Peyer's patch (tissue), 4 donors: ENCODE measurements at regions not wholly inside any gene's neighbourhood (a gene's known extent, or its start where the extent isn't known, plus 50 kb on each side); places are given as distances from the start of the nearest gene placed in this dataset.
"Not testable (repeated sequence)": the region's sequence is repeated elsewhere in the genome, so short reads cannot be mapped to it uniquely, and the experiment has no call there.

Experiments used
- DNase-seq, 3 donors: peaks; one replicate each; pipeline ENCODE4 v3.0.0-alpha.2; 2017 to 2019
- H3K27ac ChIP-seq, 4 donors: fragments of 200-600 bp; sonication (generic); one replicate each; pipeline ENCODE4 v1.5.1; 2016 to 2019
- H3K27me3 ChIP-seq, 2 donors: fragments of 200-600 bp; sonication (generic); one replicate each; pipeline ENCODE4 v1.5.1; 2019
- H3K36me3 ChIP-seq, 3 donors: fragments of 200-600 bp; sonication (generic); one replicate each; pipeline ENCODE4 v1.5.1; 2016 to 2019
- H3K4me1 ChIP-seq, 4 donors: fragments of 200-600 bp; sonication (generic); one replicate each; pipeline ENCODE4 v1.5.1; 2016 to 2019
- H3K4me3 ChIP-seq, 4 donors: fragments of 200-600 bp; sonication (generic); 1 replicate in 3 of 4; 2 replicates in 1 of 4; pipeline ENCODE4 v1.5.1; 2016 to 2019; ENCODE audit warnings: mild to moderate bottlenecking in 1 of 4
- H3K9me3 ChIP-seq, 4 donors: fragments of 200-600 bp; sonication (generic); one replicate each; pipeline ENCODE4 v1.5.1; 2016 to 2019; ENCODE audit warnings: mild to moderate bottlenecking in 1 of 4
- CTCF ChIP-seq, 6 experiments: fragments of 450-650 bp in 4 of 6; fragments of 200-600 bp in 2 of 6; sonication (generic) in 1 of 6; IDR thresholded peaks; one replicate each; pipeline ENCODE4 v1.5.1; 2017 to 2019; ENCODE audit warnings: antibody characterized with exemption in 6 of 6, mild to moderate bottlenecking in 3 of 6, moderate library complexity in 1 of 6
- POLR2A ChIP-seq, 2 donors: fragments of 450-650 bp; IDR thresholded peaks; one replicate each; pipeline ENCODE4 v1.5.1; 2017; ENCODE audit warnings: antibody characterized with exemption in 2 of 2, mild to moderate bottlenecking in 2 of 2, moderate library complexity in 2 of 2

DNA sequence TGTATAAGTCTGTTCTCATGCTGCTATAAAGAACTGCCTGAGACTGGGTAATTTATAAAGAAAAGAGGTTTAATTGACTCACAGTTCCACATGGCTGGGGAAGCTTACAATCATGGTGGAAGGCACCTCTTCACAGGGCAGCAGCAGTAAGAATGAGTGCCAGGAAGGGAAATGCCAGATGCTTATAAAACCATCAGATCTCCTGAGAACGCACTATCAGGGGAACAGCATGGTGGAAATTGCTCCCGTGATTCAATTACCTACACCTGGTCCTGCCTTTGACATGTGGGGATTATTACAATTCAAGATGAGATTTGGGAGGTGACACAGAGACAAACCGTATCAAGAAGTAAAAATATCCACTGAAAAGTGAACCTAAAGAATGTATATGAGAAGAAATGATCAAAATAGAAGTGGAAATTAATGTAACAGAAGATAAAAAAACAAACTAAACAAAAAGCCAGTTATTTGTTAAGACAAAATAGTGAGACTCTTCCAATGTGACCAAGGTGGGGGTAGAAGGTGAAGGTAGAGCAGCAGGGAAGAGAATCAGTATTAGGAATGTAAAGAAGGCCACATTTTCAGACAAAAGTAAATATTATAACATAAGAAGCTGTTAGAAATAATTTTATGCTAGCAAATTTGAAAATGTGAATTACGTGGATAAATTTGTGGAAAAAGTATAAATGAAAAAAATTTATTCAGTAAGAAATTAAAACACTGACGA is 372.9 kb downstream of the NKX6-1 start:
- TF ChIP-seq POLR2A (IDR thresholded peaks at IDR 0.05) (no peak), CTCF (IDR thresholded peaks at IDR 0.05) (no peak)
- no peaks in the 10 kb centered on the region for H3K4me1 ChIP-seq
- no peaks in the 10 kb centered on the region for H3K9me3 ChIP-seq
- H3K27me3 ChIP-seq = no peaks in the 10 kb centered on the region
- no peak for DNase-seq
- no peak overlapping the region for H3K27ac ChIP-seq
- H3K36me3 ChIP-seq = no peaks in the 10 kb centered on the region
- no peak overlapping the region for H3K4me3 ChIP-seq

GRCh38 chr4:84110040-84110439 is 389.1 kb downstream of the NKX6-1 start:
- H3K36me3 ChIP-seq = no peaks in the 10 kb centered on the region
- no peak for DNase-seq
- peaks cover 0 to 5% (median 0%) of the 10 kb centered on the region in 4 donors for H3K9me3 ChIP-seq
- TF ChIP-seq POLR2A (IDR thresholded peaks at IDR 0.05) (no peak), CTCF (IDR thresholded peaks at IDR 0.05) (no peak)
- no peaks in the 10 kb centered on the region for H3K27me3 ChIP-seq
- no peak overlapping the region for H3K4me3 ChIP-seq
- no peaks in the 10 kb centered on the region for H3K4me1 ChIP-seq
- H3K27ac ChIP-seq = no peak overlapping the region

DNA sequence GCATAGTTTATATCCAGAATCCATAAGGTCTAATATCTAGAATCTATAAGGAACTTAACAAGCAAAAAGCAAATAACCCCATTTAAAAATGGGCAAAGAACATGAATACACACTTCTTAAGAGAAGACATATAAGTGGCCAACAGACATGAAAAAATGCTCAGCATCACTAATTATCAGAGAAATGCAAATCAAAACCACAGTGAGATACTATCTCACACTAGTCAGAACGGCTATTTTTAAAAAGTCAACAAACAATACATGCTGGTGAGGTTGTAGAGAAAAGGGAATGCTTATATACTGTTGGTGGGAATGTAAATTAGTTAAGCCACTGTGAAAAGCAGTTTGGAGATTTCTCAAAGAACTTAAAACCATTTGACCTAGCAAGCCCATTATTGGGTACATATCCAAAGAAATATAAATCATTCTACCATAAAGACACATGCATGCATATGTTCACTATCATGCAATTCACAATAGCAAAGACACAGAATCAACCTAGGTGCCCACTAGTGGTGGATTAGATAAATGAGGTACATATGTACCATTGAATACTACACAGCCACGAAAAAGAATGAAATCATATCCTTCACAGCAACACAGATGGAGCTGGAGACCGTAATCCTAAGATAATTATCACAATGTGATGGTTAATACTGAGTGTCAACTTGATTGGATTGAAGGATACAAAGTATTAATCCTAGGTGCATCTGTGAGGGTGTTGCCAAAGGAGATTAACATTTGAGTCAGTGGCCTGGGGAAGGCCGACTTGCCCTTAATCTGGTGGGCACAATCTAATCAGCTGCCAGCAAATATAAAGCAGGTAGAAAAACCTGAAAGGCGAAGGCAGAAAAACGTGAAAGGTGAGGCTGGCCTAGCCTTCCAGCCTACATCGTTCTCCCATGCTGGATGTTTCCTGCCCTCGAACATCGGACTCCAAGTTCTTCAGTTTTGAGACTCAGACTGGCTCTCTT is 397.2 kb downstream of the NKX6-1 start:
- H3K27ac ChIP-seq, H3K36me3 ChIP-seq, DNase-seq, H3K4me3 ChIP-seq, H3K9me3 ChIP-seq, H3K4me1 ChIP-seq, H3K27me3 ChIP-seq: not testable (repeated sequence)

- no peaks in the 10 kb centered on the region for H3K36me3 ChIP-seq
- no peak overlapping the region for H3K27ac ChIP-seq
- no peaks in the 10 kb centered on the region for H3K27me3 ChIP-seq
- TF ChIP-seq POLR2A (IDR thresholded peaks at IDR 0.05) = no peak
- TF ChIP-seq CTCF (IDR thresholded peaks at IDR 0.05) = no peak
- no peak overlapping the region for H3K4me3 ChIP-seq
- H3K4me1 ChIP-seq = no peaks in the 10 kb centered on the region
- H3K9me3 ChIP-seq = no peaks in the 10 kb centered on the region
- DNase-seq = no peak
These were observed 399.0 kb downstream of the NKX6-1 start for GRCh38 chr4:84100071-84100470.

GRCh38 chr4:84099599-84099998 is 399.5 kb downstream of the NKX6-1 start:
- TF ChIP-seq POLR2A (IDR thresholded peaks at IDR 0.05) (no peak), CTCF (IDR thresholded peaks at IDR 0.05) (no peak)
- DNase-seq = no peak
- H3K4me3 ChIP-seq = no peak overlapping the region
- no peaks in the 10 kb centered on the region for H3K9me3 ChIP-seq
- H3K27ac ChIP-seq = no peak overlapping the region
- H3K36me3 ChIP-seq = no peaks in the 10 kb centered on the region
- no peaks in the 10 kb centered on the region for H3K4me1 ChIP-seq
- H3K27me3 ChIP-seq = no peaks in the 10 kb centered on the region

- H3K4me3 ChIP-seq = no peak overlapping the region
- no peaks in the 10 kb centered on the region for H3K36me3 ChIP-seq
- TF ChIP-seq CTCF (IDR thresholded peaks at IDR 0.05) = no peak
- no peaks in the 10 kb centered on the region for H3K9me3 ChIP-seq
- H3K27ac ChIP-seq = no peak overlapping the region
- H3K27me3 ChIP-seq = no peaks in the 10 kb centered on the region
- no peaks in the 10 kb centered on the region for H3K4me1 ChIP-seq
- DNase-seq = no peak
These were observed 407.8 kb downstream of the NKX6-1 start for GRCh38 chr4:84091266-84091665.
